ENCODE measurements at regions not wholly inside any gene's neighbourhood (a gene's known extent, or its start where the extent isn't known, plus 50 kb on each side); places are given as distances from the start of the nearest gene placed in this dataset.
A peak's percentile ranks its signal among the peaks of the same experiment; 100 is the strongest.
"Not testable (repeated sequence)": the region's sequence is repeated elsewhere in the genome, so short reads cannot be mapped to it uniquely, and the experiment has no call there.

DNA sequence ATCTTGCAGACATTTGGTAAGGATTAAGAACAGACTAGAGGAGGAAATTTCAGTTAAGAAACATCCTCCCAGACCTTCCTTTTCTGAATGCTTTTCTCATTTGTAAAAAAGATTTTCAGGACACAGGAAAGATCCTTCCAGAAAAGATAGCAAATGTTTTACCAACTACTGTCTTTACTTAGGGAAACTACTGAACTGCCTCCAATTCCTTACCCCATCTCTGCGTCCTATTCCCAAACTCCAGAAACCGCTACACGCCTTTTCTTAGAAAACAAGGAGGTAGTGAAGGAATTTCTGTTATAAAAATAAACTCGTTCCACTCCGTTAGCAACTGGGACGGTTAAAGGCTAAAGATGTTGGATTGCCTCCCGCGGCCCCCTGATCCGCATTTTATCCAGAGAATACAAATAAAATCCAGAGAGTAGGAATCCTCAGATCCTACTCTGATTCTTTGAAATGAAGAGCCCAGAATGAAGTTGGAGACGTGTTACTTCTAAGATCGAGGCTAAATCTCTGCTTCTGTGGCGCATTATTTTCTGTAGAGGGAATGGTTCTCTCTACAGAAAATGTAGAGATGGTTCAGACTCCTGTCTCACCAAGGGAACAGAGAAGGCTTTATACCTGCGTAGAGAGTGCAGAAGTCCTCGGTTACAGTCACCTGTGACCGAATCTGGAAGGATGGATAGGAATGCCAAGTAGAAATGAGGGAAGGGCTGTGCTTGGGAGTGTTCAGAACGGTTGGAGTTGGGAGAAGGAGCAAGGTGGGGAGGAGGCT lies 133.0 kb downstream of the GPX5 start:
- peak; percentile 39 for DNase-seq (ENCODE audit: low read depth, low spot score)

DNA sequence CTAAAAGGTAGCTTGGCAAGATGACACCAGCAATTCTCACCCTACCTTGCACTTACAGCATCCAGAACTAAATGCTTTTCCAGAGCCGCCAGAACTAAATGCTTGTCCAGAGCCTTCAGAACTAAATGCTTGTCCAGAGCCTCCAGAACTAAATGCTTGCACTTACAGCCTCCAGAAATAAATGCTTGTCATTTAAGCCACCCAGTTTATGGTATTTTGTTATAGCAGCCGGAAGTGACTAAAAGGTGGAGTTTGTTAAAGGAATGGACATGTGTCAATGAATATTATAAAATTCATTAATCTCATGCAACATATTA lies 133.5 kb downstream of the GPX5 start:
- no peak for DNase-seq (ENCODE audit: low read depth, low spot score)

- no peak for DNase-seq (ENCODE audit: low read depth, low spot score)
Measured at GRCh38 chr6:28661097-28661713, 135.5 kb downstream of the GPX5 start.

DNA sequence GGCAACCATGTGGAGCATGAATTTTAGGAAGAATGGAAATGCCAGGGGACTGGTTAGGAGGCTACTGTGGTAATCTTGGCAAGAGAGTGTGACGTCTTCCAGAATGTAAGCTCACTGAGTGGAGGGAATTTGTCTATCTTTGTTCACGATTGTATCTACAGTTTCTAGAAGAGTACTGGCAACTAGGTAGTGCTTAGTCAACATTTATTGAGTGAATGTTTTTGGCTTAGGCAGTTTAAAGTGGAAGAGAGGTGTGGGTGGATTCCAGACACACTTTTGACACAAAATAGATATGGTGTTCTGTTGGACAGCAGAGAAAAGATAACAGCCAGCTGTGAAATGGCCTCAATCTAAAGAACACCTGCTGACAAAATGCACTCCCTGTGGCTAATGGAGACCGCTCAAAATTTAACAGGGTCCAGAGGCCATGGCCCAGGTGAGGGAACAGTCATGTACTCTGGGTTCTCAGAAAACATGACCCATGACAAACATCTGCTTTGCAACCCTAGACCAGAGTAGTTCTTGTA lies 139.3 kb downstream of the GPX5 start:
- DNase-seq (ENCODE audit: low read depth, low spot score), result no peak

DNA sequence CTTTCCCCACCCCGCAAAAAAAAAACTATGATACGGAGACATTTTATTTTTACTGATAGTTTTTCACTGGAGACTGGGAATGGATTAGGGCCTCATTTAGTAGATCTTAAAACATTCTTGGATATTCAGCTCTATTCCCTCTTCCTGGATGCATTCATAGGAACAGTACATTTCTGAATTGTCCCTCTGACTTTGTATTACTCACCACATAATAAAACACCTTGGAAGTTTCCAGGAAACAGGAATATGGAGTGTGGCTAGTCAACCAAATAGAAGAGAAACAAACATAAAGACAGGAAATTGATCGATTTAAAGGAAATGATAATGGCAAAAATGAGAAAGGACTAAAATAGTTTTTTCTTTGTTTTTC lies 147.7 kb downstream of the GPX5 start:
- no peak for DNase-seq (ENCODE audit: low read depth, low spot score)

DNA sequence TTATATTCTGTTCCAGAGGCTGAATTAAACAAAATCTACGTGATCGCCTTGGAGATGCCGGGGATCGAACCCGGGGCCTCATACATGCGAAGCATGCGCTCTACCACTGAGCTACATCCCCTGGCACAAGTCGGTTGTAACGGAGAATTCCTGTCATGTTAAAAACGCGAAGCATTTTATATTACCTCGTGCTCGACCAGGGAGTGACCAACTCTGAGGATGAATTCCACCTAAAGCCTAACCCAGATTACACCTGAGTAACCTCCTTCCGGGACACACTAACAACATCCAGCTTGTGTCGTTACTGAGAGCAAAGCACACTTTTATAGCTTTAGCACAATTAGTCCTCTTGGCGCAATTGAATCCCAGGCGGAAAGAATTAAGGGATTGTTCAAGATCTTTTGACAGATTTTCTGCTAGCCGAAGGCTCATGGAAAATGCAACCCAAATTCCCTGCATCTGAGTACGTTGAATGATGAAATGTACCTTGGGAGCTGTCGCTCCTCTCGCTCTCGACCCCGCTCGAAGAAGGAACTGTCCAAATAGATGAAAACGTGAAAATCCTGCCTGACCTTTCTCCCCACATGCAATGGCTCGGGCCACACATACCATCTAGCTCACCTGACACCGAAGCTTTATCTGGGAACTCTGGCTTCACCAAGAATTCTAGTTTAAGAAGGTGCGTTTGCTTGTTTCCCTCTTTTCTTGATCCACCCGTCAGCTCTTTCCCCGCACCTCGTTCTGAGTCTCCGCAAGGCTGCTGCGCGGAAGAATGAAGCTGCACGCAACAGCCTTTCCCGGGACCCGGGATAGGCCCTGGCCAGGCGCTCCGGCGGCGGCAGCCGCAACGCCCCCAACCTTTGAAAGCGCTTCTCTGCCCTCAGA lies 148.3 kb downstream of the GPX5 start:
- DNase-seq (ENCODE audit: low read depth, low spot score), result peak; percentile 81

GRCh38 chr6:28675600-28675999 lies 149.9 kb downstream of the GPX5 start:
- no peak for DNase-seq (ENCODE audit: low read depth, low spot score)

GRCh38 chr6:28682542-28682941 lies 156.9 kb downstream of the GPX5 start:
- DNase-seq (ENCODE audit: low read depth, low spot score), result no peak

- DNase-seq (ENCODE audit: low read depth, low spot score), result not testable (repeated sequence)
Measured at GRCh38 chr6:28682956-28683685, 157.4 kb downstream of the GPX5 start.

DNA sequence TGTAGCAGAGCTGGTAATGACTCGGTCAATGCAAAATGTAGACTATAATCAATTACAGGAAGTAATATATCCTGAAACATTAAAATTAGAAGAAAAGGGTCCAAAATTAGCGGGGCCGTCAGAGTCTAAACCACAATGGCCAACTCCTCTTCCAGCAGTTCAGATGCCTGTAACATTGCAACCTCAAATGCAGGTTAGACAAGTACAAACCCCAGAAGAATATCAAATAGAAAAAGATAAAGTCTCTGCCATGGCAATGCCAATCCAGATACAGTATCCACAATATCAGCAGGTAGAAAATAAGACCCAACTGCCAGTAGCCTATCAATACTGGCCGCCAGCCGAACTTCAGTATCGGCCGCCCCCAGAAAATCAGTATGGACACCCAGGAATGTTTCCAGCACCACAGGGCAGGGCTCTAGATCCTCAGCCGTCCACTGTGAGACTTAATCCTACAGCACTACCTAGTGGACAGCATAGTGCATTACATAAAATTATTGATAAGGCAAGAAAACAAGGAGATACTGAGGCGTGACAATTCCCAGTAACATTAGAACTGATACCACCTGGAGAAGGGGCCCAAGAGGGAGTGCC lies 158.4 kb downstream of the GPX5 start:
- peak; percentile 35 for DNase-seq (ENCODE audit: low read depth, low spot score)

- not testable (repeated sequence) for DNase-seq (ENCODE audit: low read depth, low spot score)
Measured at GRCh38 chr6:28685960-28686359, 160.3 kb downstream of the GPX5 start.

DNA sequence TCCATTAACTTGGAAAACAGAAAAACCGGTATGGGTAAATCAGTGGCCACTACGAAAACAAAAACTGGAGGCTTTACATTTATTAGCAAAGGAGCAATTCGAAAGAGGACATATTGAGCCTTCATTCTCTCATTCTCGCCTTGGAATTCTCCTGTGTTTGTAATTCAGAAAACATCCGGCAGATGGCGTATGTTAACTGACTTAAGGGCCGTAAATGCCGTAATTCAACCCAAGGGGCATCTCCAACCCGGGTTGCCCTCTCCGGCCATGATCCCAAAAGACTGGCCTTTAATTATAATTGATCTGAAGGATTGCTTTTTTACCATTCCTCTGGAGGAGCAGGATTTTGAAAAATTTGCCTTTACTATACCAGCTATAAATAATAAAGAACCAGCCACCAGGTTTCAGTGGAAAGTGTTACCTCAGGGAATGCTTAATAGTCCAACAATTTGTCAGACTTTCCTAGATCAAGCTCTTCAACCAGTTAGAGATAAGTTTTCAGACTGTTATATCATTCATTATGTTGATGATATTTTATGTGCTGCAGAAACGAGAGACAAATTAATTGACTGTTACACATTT lies 160.9 kb downstream of the GPX5 start:
- peak; percentile 46 for DNase-seq (ENCODE audit: low read depth, low spot score)

- peak; percentile 30 for DNase-seq (ENCODE audit: low read depth, low spot score)
Measured at GRCh38 chr6:28687309-28687981, 161.8 kb downstream of the GPX5 start.

DNA sequence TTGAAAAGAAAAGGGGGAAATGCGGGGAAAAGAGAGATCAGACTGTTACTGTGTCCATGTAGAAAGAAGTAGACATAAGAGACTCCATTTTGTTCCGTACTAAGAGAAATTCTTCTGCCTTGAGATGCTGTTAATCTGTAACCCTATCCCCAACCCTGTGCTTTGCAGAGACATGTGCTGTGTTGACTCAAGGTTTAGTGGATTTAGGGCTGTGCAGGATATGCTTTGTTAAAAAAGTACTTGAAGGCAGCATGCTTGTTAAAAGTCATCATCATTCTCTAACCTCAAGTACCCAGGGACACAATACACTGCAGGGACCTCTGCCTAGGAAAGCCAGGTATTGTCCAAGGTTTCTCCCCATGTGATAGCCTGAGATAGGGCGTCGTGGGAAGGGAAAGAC lies 166.3 kb downstream of the GPX5 start:
- DNase-seq (ENCODE audit: low read depth, low spot score), result not testable (repeated sequence)

- DNase-seq (ENCODE audit: low read depth, low spot score), result no peak
Measured at GRCh38 chr6:28693033-28693750, 167.5 kb downstream of the GPX5 start.

DNA sequence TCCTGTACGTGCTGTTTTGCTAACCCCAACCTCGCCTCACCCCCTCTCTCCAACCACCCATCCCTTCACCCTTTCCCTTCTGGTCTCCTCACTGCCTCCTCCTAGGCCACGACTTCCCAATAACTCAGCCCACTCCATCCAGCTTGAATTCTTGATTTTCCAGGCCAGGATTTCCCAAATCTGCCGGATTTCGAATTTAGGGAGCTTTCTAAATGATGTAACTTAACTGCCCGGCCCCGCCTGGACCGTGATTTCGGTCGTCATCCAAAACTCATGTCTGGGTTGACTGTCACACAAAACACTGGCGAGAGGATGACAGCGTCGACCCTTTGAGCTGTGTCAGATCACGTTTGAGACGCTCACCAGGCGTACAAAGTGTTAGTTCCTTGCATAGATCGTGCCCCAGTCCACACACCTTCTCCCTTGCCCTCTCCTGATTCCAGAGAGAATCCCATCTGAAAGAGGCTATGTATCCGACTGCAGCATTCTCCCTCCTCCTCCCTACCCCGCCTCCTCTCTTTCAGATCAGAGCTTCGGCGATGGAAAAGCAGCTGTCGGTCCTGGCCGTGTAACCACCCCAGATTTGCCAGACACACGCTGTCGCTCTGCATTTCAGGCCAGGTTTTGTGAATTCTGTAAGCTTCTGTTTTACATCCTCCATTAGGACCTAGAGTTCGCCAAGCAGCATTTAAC lies 168.2 kb downstream of the GPX5 start:
- DNase-seq (ENCODE audit: low read depth, low spot score), result peak; percentile 64

DNA sequence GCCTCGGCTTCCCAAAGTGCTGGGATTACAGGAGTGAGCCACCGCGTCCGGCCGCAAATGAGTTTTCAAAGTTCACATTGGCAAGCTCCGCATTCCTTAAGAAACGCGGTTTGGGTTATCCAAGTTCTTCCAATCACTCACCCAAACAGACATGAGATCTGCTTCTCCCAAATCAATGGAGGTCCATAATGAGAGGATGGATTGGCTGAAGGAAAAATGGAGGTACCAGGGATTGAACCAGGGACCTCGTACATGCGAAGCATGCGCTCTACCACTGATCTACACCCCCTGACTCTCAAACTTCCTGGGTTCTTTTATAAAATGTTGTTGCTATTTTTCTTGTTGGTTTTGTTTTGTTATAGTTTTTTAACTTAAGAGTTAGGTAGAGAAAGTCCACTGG lies 170.0 kb downstream of the GPX5 start:
- DNase-seq (ENCODE audit: low read depth, low spot score), result no peak

GRCh38 chr6:28696167-28696566 lies 170.5 kb downstream of the GPX5 start:
- DNase-seq (ENCODE audit: low read depth, low spot score), result no peak

DNA sequence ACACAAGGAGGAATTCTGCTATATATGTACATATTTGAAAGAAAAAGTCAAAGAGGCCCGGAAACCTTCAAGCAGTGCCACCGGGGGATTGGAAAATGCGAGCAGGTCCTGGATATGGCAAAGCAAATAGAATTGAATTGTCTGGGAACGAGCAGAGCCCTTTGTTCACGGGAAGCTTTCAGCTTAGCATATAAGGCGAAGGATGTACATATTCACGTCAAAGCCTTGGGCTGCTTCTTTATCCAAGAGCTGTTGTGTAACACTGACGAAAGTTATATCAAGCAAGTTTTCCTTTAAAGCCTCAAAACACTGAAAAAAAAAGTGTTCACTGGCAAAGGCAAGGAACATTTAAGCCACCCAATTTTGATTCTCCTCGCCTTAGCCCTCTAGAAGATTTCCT lies 171.0 kb downstream of the GPX5 start:
- DNase-seq (ENCODE audit: low read depth, low spot score), result no peak

Data from ELF-1 (cell line).